LNCaP clone FGC (cell line): ENCODE measurements at regions not wholly inside any gene's neighbourhood (a gene's known extent, or its start where the extent isn't known, plus 50 kb on each side); places are given as distances from the start of the nearest gene placed in this dataset.
"Not testable (repeated sequence)": the region's sequence is repeated elsewhere in the genome, so short reads cannot be mapped to it uniquely, and the experiment has no call there.

Experiments used
- DNase-seq: peaks from one replicate; pipeline ENCODE4 v3.0.0-alpha.2; 2011; ENCODE audit warnings: low read depth
- H3K4me3 ChIP-seq: 2 replicates; pipeline ENCODE4 v1.5.1; 2011; ENCODE audit warnings: mild to moderate bottlenecking, low read depth, low read length, control low read depth
- CTCF ChIP-seq: IDR thresholded peaks from 2 replicates; pipeline ENCODE4 v1.5.1; 2012; ENCODE audit warnings: mild to moderate bottlenecking; ENCODE audit not compliant: control insufficient read depth, insufficient read depth; ENCODE audit errors: extremely low read depth

GRCh38 chr7:4574851-4575250 lies 107.2 kb upstream of the FOXK1 start:
- DNase-seq, result no peak

GRCh38 chr7:4575254-4575653 lies 106.8 kb upstream of the FOXK1 start:
- no peak overlapping the region for H3K4me3 ChIP-seq
- no peak for TF ChIP-seq CTCF
- DNase-seq, result no peak

More at GRCh38 chr7:4574851-4575250, 107.2 kb upstream of the FOXK1 start:
- no peak overlapping the region for H3K4me3 ChIP-seq
- no peak for TF ChIP-seq CTCF

- DNase-seq, result no peak
- TF ChIP-seq CTCF, result no peak
- H3K4me3 ChIP-seq, result no peak overlapping the region
Measured at GRCh38 chr7:4602905-4603842, 78.9 kb upstream of the FOXK1 start.

GRCh38 chr7:4603843-4604231 lies 78.3 kb upstream of the FOXK1 start:
- no peak for TF ChIP-seq CTCF
- H3K4me3 ChIP-seq, result no peak overlapping the region
- DNase-seq, result no peak

- no peak for TF ChIP-seq CTCF
- H3K4me3 ChIP-seq, result no peak overlapping the region
- DNase-seq, result no peak
Measured at GRCh38 chr7:4604456-4604940, 77.6 kb upstream of the FOXK1 start.

GRCh38 chr7:4606797-4607196 lies 75.3 kb upstream of the FOXK1 start:
- no peak for TF ChIP-seq CTCF
- no peak overlapping the region for H3K4me3 ChIP-seq
- DNase-seq, result no peak

- no peak for TF ChIP-seq CTCF
- H3K4me3 ChIP-seq, result no peak overlapping the region
- DNase-seq, result no peak
Measured at GRCh38 chr7:4607311-4607729, 74.8 kb upstream of the FOXK1 start.

- not testable (repeated sequence) for DNase-seq, H3K4me3 ChIP-seq
Measured at GRCh38 chr7:4609576-4609975, 72.5 kb upstream of the FOXK1 start.
